ENCODE measurements at regions not wholly inside any gene's neighbourhood (a gene's known extent, or its start where the extent isn't known, plus 50 kb on each side); places are given as distances from the start of the nearest gene placed in this dataset.

GRCh38 chr10:63077800-63078199, 55.3 kb upstream of the NRBF2 start:
- TF ChIP-seq, protein P1, sequence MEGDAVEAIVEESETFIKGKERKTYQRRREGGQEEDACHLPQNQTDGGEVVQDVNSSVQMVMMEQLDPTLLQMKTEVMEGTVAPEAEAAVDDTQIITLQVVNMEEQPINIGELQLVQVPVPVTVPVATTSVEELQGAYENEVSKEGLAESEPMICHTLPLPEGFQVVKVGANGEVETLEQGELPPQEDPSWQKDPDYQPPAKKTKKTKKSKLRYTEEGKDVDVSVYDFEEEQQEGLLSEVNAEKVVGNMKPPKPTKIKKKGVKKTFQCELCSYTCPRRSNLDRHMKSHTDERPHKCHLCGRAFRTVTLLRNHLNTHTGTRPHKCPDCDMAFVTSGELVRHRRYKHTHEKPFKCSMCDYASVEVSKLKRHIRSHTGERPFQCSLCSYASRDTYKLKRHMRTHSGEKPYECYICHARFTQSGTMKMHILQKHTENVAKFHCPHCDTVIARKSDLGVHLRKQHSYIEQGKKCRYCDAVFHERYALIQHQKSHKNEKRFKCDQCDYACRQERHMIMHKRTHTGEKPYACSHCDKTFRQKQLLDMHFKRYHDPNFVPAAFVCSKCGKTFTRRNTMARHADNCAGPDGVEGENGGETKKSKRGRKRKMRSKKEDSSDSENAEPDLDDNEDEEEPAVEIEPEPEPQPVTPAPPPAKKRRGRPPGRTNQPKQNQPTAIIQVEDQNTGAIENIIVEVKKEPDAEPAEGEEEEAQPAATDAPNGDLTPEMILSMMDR (IDR thresholded peaks at IDR 0.05; ENCODE audit: low read depth, low read length), result no peak
- no peak for DNase-seq (ENCODE audit: extremely low read depth, low read depth)

DNA sequence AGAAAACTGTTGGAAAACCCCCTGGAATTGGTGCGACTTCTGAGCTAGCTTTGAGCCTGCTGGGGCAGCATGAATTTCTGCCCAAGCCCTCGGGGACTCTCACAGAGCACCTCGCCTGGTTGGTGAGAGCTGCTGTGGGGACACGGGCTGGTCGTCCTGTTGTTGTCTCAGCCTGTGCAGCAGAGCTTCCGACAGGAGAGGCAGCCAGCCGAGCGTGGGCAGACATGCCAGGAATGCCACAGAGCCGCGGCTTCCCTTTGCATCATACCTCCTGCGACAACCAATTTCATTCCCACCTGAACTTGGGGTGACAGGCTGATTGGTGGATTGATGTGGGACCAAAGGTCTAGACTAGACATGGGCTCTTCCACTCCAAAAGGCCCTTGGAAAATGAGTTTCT, 60.2 kb upstream of the NRBF2 start:
- TF ChIP-seq, protein P1 (IDR thresholded peaks at IDR 0.05; ENCODE audit: low read depth, low read length), result no peak
- no peak for DNase-seq (ENCODE audit: extremely low read depth, low read depth)

DNA sequence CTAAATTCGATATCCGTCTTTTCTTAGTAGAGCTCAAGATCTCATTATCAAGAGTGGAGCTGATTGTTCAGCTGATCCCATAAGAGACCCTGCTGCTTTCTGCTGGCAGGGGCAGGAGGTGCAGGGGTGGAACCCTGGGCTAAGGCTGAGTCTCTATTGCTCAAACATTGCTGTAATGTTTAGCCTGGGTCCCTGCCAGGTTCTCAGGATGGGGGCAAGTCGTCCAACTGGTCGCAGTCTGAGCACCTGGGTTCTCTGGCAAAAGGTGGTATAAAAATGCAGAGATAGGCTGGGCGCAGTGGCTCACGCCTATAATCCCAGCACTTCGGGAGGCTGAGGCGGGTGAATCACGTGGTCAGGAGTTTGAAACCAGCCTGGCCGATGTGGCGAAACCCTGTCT, 62.0 kb upstream of the NRBF2 start:
- TF ChIP-seq, protein P1 (IDR thresholded peaks at IDR 0.05; ENCODE audit: low read depth, low read length), result no peak
- DNase-seq (ENCODE audit: extremely low read depth, low read depth), result no peak

DNA sequence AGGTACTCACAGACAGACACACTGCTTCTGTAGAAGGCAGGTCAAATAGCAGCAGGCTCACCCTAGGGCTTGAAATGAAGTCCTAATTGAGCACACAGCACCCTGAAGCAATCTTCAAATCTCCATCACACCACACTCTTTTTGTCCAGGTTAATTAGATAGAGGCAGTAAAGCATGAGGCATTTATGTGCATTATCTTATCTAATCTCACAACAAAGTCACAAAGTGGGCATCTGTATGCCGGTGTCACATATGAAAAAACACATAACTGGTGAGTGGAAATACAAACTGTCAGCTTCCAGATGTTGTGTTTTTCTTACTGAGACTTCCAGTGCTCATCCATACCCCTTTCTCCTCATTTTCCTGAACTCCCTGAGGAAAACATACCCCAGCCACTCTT, 63.8 kb upstream of the NRBF2 start:
- no peak for DNase-seq (ENCODE audit: extremely low read depth, low read depth)
- TF ChIP-seq, protein P1 (IDR thresholded peaks at IDR 0.05; ENCODE audit: low read depth, low read length), result no peak

- TF ChIP-seq, protein P1 (IDR thresholded peaks at IDR 0.05; ENCODE audit: low read depth, low read length), result no peak
- peak; percentile 0 for DNase-seq (ENCODE audit: extremely low read depth, low read depth)
These were observed 64.9 kb upstream of the NRBF2 start for GRCh38 chr10:63068246-63068645.

DNA sequence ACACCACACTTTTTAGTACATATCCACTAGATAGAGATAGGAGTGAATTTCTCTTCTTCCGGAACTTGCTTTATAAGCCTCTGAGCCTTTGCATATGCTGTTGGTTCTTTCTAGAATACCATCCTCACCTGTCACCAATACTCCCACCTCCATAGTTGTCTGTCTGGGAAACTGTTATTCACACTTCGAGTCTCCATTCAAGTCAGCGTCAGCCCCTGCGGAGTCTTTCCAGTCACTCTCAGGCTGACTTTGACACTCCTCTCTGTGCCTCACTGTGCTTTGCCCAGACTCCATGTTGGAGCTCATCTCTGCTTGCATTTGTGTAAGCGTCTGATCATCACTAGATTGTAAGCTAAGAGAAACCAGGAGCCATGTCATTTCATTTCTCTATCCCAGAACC, 66.5 kb upstream of the NRBF2 start:
- TF ChIP-seq, protein P1 (IDR thresholded peaks at IDR 0.05; ENCODE audit: low read depth, low read length), result no peak
- DNase-seq (ENCODE audit: extremely low read depth, low read depth), result no peak

DNA sequence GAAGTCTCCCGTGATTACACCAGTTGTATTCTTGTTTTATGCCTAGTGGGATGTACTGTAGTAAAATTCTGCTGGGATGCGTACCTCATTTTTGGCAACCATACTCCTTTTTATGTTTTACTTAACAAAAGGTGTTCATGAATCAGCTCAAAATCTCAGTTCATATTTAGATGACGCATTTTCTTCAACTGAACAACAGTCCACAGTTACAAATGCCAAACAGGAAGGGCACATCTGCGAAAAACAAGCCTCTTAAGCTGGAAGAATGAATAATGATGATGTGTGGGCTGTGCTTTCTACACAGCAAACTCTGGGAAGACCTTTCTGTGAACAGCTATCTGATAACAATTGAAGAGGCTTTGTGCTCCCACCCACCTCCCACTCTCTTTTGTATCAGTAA, 68.4 kb upstream of the NRBF2 start:
- DNase-seq (ENCODE audit: extremely low read depth, low read depth), result no peak
- TF ChIP-seq, protein P1 (IDR thresholded peaks at IDR 0.05; ENCODE audit: low read depth, low read length), result no peak

Data from AG09319 (cell line).